Mammary epithelial cell (primary cell): ENCODE measurements at regions not wholly inside any gene's neighbourhood (a gene's known extent, or its start where the extent isn't known, plus 50 kb on each side); places are given as distances from the start of the nearest gene placed in this dataset.

Source experiments
- CTCF ChIP-seq, 2 donors: IDR thresholded peaks in 1 of 2; conservative IDR thresholded peaks in 1 of 2; 2 replicates each; pipeline ENCODE4 v1.5.1; 2011 to 2012; ENCODE audit warnings: inconsistent platforms in 2 of 2, low read length in 2 of 2, mild to moderate bottlenecking in 2 of 2, control low read depth in 1 of 2, low read depth in 1 of 2; ENCODE audit not compliant: insufficient read depth in 1 of 2; ENCODE audit errors: extremely low read depth in 1 of 2
- EZH2 ChIP-seq: IDR thresholded peaks from 2 replicates; pipeline ENCODE4 v1.6.1; 2012; ENCODE audit warnings: low read length, inconsistent platforms, borderline replicate concordance

GRCh38 chr7:136168821-136169220, 191.7 kb upstream of the MTPN start:
- TF ChIP-seq CTCF (conservative IDR thresholded peaks at IDR 0.05 in 1 of 2, IDR thresholded peaks at IDR 0.05 in 1 of 2; ENCODE audit: extremely low read depth in 1 of 2, insufficient read depth in 1 of 2, low read depth in 1 of 2, low read length in 2 of 2) (no peak), EZH2 (no peak)
